HG02981 (cell line): ENCODE measurements at regions not wholly inside any gene's neighbourhood (a gene's known extent, or its start where the extent isn't known, plus 50 kb on each side); places are given as distances from the start of the nearest gene placed in this dataset.
"Not testable (repeated sequence)": the region's sequence is repeated elsewhere in the genome, so short reads cannot be mapped to it uniquely, and the experiment has no call there.

ENCODE experiments used
- ATAC-seq: cut with Tn5 transposase; IDR thresholded peaks from one replicate; pipeline ENCODE4 v1.9.1; 2021; ENCODE audit warnings: mild to moderate bottlenecking, moderate library complexity; ENCODE audit not compliant: unreplicated experiment

DNA sequence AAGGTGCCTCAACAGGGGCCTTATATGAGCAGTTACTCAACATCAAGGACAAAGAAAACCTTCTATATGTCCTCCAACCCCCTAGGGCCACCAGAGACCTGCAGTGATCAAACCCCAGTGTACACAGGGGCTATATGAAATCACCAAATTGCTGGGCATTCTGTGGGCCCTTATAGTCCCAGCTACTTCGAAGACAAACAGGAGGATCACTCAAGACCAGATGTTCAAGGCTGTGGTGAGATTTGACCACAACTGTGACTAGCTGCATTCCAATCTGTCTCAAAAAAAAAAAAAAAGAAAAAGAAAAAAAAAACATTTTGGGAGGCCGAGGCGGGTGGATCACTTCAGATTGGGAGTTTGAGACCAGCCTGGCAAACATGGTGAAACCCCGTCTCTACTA, 51.0 kb upstream of the PRB2 start:
- ATAC-seq, result no peak

- no peak for ATAC-seq
Measured at GRCh38 chr12:11457996-11458645, 62.8 kb upstream of the PRB2 start.

DNA sequence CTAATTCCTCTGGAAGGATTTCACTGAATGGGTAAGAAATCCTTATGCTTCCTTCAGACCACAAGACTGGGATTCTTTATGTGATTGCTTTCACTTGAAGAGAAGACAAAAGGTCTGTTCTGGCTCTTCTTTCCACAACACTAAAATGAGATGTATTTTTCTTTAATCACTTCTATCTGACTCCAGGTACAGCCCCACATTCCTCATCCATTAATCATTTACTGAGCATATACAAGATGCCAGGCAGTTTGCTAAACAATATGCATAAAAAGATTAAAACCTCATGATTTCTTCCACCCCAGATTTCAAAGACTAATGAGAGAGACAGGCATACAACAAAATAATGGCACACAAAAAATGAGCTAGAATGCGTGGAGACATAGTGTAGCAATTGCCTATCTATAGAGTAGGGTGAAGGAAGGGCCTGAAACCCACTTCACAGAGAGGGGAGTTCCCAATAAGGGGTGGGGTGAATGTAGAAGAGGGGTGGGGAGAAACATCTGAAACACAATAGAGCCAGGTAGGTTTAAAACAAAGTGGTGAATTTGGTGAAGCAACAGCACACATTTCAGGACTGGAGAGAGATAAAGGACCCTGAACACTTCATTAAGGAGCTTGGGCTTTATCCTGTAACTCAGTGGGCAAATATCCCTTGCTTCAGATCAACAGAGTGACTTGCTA, 65.1 kb upstream of the PRB2 start:
- no peak for ATAC-seq

DNA sequence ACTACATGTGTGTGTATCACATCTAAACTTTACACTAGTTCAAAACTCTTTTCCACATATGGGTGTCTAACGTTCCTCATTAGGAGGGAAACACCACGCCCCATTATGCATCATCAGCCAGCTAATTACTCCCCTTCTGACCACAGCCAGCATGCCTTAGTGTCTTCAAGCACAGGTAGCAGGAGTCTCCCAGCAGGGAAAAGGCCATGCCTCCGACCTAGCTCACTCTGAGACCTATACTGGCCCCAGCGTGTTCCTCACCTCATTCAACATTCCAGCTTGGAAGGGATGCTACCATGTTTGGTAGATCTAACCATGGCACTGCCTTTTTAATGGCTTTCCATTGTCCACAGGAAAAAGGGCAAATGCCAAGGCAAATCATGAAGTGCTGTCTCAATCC, 66.1 kb upstream of the PRB2 start:
- ATAC-seq, result no peak

DNA sequence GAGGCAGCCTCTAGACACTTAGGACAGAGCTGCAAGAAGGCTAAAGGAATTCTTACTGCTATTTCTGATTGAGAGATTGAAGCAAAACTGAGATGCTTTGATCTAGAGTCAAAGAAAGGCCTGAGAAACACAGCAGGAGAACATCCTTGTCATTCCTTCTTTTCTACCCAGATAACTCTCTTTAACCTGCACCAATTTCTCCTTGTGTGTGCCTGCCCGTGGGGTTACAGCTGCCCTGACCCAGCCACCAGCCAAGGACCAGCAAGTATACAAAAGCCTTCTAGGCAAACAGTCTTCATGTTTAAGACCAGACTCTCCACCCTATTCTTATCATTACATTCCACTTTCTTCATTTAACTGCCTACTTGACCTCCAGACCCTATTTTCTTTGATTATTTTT, 81.7 kb upstream of the PRB2 start:
- ATAC-seq, result no peak

GRCh38 chr12:11482955-11483354, 87.6 kb upstream of the PRB2 start:
- ATAC-seq, result no peak

DNA sequence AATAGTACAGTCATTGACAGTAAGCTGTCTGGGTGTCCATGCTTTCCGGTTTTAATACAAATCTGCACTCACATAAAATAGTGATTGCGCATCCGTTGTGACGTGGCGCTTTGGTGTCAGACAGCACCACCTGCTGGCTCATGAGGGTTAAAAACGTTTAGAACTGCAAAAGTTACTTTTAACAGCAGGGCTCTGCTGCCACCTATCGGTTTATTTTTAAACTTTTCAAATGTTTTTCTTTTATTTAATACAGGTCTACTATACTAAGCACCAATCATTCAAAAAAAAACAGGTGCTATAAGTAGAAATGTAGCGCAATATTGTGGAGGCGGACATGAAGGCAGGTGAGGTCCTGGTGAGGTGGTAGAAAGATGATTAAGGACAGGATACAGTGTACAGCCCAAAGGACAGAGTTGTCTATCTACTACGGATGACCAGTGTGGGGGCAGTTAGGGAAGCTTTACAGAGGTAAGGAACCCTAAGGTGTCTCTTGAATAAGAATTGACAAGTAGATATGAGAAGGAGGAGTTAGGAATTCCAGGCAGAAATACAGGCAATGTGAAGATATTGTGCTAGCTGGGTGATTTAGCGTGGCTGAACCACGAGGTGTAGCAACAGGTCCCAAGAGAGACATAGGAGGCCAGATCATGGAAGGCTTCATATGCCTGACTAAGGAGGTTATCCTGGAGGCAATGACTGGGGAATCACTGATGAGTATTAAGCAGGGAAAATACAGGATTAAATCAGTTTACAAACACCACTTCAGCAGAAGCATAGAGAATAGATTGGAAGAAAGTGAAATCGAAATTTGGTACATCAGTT, 91.5 kb upstream of the PRB2 start:
- peak; percentile 82 for ATAC-seq

DNA sequence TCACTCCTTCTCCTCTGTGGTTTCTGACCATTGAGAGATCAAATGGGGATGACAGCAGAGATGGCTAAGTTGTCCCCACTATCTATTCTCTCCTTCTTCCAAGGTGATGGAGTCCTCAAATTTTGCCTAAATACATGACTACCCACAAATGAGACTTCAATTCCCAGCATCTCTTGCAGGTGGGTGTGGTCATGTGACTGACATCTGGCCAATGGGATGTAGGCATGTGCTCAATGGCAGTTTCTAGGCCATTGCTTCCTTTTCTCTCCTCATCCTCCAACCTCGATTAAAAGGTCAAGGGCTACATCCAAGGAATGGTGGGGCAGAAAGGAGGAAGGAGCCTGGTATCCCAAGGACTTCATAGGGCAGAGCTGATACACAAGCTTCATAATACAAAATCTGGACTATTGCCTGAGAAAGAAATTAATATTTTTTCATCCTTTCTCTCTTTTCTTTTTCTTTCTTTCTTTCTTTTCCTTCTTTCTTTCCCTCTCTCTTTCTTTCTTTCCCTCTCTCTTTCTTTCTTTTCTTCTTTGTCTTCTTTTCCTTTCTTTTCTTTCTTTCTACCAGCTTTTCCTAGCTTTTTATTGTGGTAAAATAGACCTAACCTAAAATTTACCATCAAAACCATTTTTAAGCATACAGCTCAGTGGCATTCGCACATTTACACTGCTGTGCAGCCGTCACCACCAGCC, 100.9 kb upstream of the PRB2 start:
- no peak for ATAC-seq

GRCh38 chr12:11497438-11497837, 102.1 kb upstream of the PRB2 start:
- no peak for ATAC-seq

DNA sequence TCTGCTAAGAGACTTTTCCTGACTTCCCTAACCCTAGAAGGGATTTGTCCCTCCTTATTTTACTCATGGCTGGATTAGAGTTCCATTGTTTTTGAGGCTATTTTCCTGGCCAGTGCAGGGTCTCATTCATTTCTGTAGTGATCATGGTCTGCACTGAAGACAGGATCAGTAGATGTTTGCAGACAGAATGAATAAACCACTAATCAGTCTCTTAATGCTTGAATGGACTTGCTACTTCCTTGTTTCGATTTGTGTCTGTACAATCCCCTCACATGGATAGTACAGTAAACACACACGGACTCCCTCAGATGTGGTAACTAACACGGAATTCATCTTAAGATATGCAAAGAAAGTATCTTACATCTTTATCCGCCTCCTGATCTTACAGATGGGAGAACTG, 102.6 kb upstream of the PRB2 start:
- ATAC-seq, result peak; percentile 65

GRCh38 chr12:11498574-11498973, 103.2 kb upstream of the PRB2 start:
- not testable (repeated sequence) for ATAC-seq

DNA sequence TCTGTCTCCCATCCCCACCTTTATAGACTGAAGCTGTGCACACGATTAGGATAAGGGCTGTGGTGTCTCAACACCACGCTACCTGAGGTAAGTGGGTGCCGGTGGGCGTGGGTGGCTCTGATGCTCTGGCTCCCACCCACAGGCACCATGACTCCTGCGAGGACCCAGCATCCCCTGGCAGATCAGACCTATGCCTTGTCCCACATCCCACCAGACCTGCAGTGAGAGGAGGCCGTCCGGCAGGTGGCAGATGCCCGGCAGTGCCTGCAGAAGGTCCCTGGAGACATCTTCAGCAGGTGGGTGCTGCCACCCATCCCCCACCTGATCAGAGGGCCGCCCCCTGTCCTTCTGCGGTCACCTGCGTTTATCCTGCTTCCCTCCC, 104.4 kb upstream of the PRB2 start:
- ATAC-seq, result no peak

GRCh38 chr12:11500188-11500860, 105.0 kb upstream of the PRB2 start:
- ATAC-seq, result peak; percentile 46

DNA sequence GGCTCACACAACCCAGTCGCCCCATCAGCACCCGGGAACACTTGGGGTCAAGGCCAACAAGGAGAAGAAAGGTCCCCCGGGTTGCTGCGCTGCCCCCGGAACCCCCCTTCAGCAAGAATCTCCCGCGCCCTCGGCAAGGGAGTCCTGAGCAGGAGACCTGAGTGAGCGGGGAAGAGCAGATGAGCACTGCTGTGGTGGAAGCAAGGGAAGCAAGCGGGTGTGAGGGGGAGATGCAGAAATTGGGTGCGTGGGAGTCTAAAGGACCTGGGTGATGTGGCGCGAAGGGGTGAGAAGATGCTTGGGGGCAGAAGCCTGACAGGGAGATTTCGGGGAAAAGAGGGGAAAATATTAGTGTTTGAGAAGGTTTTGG, 105.5 kb upstream of the PRB2 start:
- ATAC-seq, result no peak

- ATAC-seq, result no peak
Measured at GRCh38 chr12:11508699-11509098, 113.3 kb upstream of the PRB2 start.

DNA sequence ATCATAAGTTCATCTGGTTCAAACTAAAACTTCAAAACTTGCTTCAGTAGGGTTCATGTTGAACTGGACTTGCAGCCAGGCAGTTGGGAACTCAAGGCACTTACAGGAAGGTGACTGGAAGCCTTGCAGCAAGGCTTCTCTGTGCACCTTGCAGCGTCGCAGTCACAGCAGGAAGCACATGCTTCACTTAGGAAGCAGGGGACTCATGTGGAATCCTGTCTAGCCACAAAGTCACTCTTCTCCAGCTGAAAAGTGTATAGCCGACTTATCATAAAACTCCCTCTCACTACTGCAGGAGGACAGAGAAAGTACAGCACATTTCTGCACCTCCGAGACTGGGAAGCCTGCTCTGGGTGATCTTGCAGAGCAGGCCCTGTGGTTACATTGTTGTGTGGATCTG, 114.0 kb upstream of the PRB2 start:
- no peak for ATAC-seq

GRCh38 chr12:11510671-11511070, 115.3 kb upstream of the PRB2 start:
- ATAC-seq, result no peak

DNA sequence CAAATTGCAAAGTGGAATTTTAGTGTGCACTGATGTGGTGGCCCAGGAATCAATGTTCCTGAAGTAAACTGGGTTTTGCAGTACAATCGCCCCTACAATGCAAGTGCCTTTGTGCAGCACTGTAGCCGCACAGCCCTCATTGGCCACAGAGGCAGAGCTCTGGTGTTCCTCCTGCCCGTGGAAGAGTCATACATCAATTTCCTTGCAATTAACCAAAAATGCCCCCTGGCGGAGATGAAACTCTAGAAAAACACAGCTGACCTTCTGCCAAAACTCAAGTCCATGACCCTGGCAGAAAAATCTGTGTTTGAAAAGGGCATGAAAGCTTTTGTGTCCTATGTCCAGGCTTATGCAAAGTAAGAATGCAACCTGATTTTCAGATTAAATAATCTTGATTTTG, 117.9 kb upstream of the PRB2 start:
- ATAC-seq, result no peak

DNA sequence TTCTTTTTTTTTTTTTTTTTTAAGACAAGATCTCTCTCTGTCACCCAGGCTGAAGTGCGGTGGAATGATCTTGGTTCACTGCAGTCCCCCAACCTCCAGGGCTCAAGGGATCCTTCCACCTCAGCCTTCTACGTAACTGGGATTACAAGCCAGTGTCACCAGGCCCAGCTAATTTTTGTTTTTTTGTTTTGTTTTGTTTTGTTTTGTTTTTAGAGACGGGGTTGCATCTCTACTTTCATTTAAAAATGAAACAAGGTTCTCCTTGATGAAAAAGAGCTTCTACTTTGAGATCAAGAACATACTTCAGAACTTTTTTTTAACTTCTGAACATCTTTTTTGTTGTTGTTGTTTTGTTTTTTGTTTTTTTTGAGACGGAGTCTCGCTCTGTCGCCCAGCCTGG, 121.7 kb upstream of the PRB2 start:
- no peak for ATAC-seq

GRCh38 chr12:11524446-11524845, 125.0 kb upstream of the ETV6 start:
- no peak for ATAC-seq

GRCh38 chr12:11534064-11534463, 115.4 kb upstream of the ETV6 start:
- ATAC-seq, result no peak
